Stomach (tissue), 8 donors: ENCODE measurements at regions not wholly inside any gene's neighbourhood (a gene's known extent, or its start where the extent isn't known, plus 50 kb on each side); places are given as distances from the start of the nearest gene placed in this dataset.

Experiments used
- DNase-seq, 2 donors: peaks; one replicate each; pipeline versions ENCODE4 v3.0.0 to v3.0.0-alpha.2; 2013 to 2019
- H3K27ac ChIP-seq, 5 donors: fragments of 200-600 bp in 4 of 5; sonication (generic) in 4 of 5; one replicate each; pipeline ENCODE4 v1.5.1; 2013 to 2019; ENCODE audit warnings: mild to moderate bottlenecking in 1 of 5, moderate library complexity in 1 of 5
- H3K27me3 ChIP-seq, 3 donors: fragments of 200-600 bp; sonication (generic); one replicate each; pipeline ENCODE4 v1.5.1; 2017 to 2019; ENCODE audit warnings: mixed run types in 1 of 3
- H3K36me3 ChIP-seq, 4 donors: fragments of 200-600 bp; sonication (generic); 1 replicate in 3 of 4; 2 replicates in 1 of 4; pipeline ENCODE4 v1.5.1; 2016 to 2019
- H3K4me1 ChIP-seq, 4 donors: fragments of 200-600 bp; sonication (generic); one replicate each; pipeline ENCODE4 v1.5.1; 2016 to 2019
- H3K4me3 ChIP-seq, 4 donors: fragments of 200-600 bp; sonication (generic) in 3 of 4; one replicate each; pipeline ENCODE4 v1.5.1; 2016 to 2019; ENCODE audit warnings: mild to moderate bottlenecking in 1 of 4
- H3K9me3 ChIP-seq, 4 donors: fragments of 200-600 bp; sonication (generic); one replicate each; pipeline ENCODE4 v1.5.1; 2016 to 2019
- EP300 ChIP-seq: sonication (generic); formaldehyde crosslinking; IDR thresholded peaks from one replicate; pipeline ENCODE4 v1.6.1; 2017; ENCODE audit warnings: antibody characterized with exemption
- POLR2A ChIP-seq, 4 donors: fragments of 450-650 bp; IDR thresholded peaks; one replicate each; pipeline ENCODE4 v1.6.1; 2016; ENCODE audit warnings: antibody characterized with exemption in 4 of 4, control low read depth in 2 of 4, mild to moderate bottlenecking in 1 of 4, moderate library complexity in 1 of 4
- POLR2AphosphoS5 ChIP-seq, 3 donors: sonication (generic); formaldehyde crosslinking; IDR thresholded peaks; one replicate each; pipeline ENCODE4 v1.6.1; 2016; ENCODE audit warnings: antibody characterized with exemption in 3 of 3
- WGBS, 5 donors: extraction: QIAGEN DNeasy Blood & Tissue Kit in 3 of 5; methylation state at CpG; one replicate each; pipeline versions ENCODE4 v1.1.5 to v1.1.7; 2013 to 2018; 5-methylcytosine and 5-hydroxymethylcytosine counted together
- intact Hi-C: fragments of 100-400 bp; cut with DNase I; formaldehyde crosslinking; loops from one replicate; pipeline ENCODE4 v1.15.1; 2023; ENCODE audit warnings: low total_unique reads
- TF ChIP-seq, protein P1 (sequence below), 7 experiments: fragments of 450-650 bp in 4 of 7; fragments of 200-600 bp in 3 of 7; sonication (generic) in 3 of 7; IDR thresholded peaks; one replicate each; pipeline ENCODE4 v1.5.1; 2016 to 2019; ENCODE audit warnings: antibody characterized with exemption in 7 of 7, control low read depth in 2 of 7, mild to moderate bottlenecking in 1 of 7
- donor health status: healthy with polysubstance abuse.
- donor health status: Bipolar disorder and iron deficiency.
- donor health status: healthy.

DNA sequence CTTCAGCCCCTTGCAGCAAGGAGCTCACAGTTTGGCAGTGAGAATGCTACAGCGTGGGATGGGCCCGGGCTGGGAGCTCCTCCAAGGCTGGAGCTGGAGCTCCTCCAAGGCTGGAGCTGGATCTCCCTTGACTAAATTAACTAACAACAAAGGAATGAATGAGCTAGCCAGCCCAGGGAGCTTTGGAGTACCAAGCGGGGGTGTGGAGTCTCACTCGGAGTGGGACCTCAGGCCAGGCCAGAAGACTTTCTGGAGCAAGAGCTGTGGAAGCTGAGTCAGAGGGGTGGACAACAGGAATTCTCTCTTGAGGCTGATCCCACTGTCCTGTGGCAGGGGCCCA is 244.7 kb upstream of the HS6ST1 start:
- Histone ChIP-seq H3K4me1 (peaks cover 0 to 7% (median 3%) of the 10 kb centered on the region in 4 donors), H3K4me3 (no peak overlapping the region), H3K27ac (peak overlapping the region in 1 of 5 donors; percentile 55), H3K36me3 (no peaks in the 10 kb centered on the region), H3K9me3 (no peaks in the 10 kb centered on the region), H3K27me3 (no peaks in the 10 kb centered on the region)
- peak in 1 of 2 donors; percentile 90 for DNase-seq
- TF ChIP-seq POLR2A (IDR thresholded peaks at IDR 0.05) (no peak), EP300 (no peak), POLR2AphosphoS5 (IDR thresholded peaks at IDR 0.05) (no peak)
- TF ChIP-seq, protein P1, sequence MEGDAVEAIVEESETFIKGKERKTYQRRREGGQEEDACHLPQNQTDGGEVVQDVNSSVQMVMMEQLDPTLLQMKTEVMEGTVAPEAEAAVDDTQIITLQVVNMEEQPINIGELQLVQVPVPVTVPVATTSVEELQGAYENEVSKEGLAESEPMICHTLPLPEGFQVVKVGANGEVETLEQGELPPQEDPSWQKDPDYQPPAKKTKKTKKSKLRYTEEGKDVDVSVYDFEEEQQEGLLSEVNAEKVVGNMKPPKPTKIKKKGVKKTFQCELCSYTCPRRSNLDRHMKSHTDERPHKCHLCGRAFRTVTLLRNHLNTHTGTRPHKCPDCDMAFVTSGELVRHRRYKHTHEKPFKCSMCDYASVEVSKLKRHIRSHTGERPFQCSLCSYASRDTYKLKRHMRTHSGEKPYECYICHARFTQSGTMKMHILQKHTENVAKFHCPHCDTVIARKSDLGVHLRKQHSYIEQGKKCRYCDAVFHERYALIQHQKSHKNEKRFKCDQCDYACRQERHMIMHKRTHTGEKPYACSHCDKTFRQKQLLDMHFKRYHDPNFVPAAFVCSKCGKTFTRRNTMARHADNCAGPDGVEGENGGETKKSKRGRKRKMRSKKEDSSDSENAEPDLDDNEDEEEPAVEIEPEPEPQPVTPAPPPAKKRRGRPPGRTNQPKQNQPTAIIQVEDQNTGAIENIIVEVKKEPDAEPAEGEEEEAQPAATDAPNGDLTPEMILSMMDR (IDR thresholded peaks at IDR 0.05) = no peak
- 34 to 88% (median 73%) methylated on average over 3 to 4 of the region's 4 CpGs for WGBS, 5 donors
- intact Hi-C loops = no loop called here

- WGBS, 5 donors = 94 to 95% (median 95%) methylated on average over 4 of the region's 4 CpGs
- no peak for DNase-seq
- Histone ChIP-seq H3K27ac (no peak overlapping the region), H3K36me3 (no peaks in the 10 kb centered on the region), H3K4me3 (no peak overlapping the region), H3K4me1 (peaks cover 0 to 7% (median 3%) of the 10 kb centered on the region in 4 donors), H3K27me3 (no peaks in the 10 kb centered on the region), H3K9me3 (no peaks in the 10 kb centered on the region)
- intact Hi-C loops = no loop called here
- no peak for TF ChIP-seq EP300
- TF ChIP-seq POLR2A (IDR thresholded peaks at IDR 0.05) = no peak
- TF ChIP-seq POLR2AphosphoS5 (IDR thresholded peaks at IDR 0.05) = no peak
- TF ChIP-seq, protein P1 (IDR thresholded peaks at IDR 0.05) = no peak
Observed at GRCh38 chr2:128564131-128564530, 245.5 kb upstream of the HS6ST1 start.

DNA sequence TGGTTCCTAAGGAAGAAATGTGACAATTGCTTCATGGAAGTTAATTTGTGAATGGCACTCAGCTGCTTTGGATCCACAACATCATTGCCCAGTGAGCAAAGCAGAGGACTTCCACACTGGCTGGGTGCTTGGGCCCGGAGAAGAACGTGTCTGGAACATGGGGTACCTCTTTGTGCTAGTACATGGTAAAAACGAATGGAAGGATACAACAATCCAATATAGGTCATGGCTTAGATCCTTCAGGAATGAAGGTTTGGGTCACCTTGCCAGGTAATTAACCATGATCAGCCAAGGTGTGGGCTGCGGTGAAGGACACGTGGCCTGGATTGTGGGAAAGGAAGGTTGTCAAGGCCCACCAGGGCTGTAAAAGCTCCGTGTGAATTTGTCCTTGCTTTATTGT is 245.9 kb upstream of the HS6ST1 start:
- no peaks in the 10 kb centered on the region for H3K9me3 ChIP-seq
- H3K27me3 ChIP-seq = no peaks in the 10 kb centered on the region
- H3K36me3 ChIP-seq = no peaks in the 10 kb centered on the region
- TF ChIP-seq POLR2AphosphoS5 (IDR thresholded peaks at IDR 0.05) (no peak), POLR2A (IDR thresholded peaks at IDR 0.05) (no peak), EP300 (no peak)
- TF ChIP-seq, protein P1 (IDR thresholded peaks at IDR 0.05) = no peak
- WGBS, 5 donors = 78 to 89% (median 84%) methylated on average over 6 of the region's 6 CpGs
- H3K4me3 ChIP-seq = no peak overlapping the region
- intact Hi-C loops = no loop called here
- H3K27ac ChIP-seq = no peak overlapping the region
- DNase-seq = no peak
- H3K4me1 ChIP-seq = peaks cover 0 to 7% (median 3%) of the 10 kb centered on the region in 4 donors

GRCh38 chr2:128565441-128565840 is 246.8 kb upstream of the HS6ST1 start:
- no peak for DNase-seq
- intact Hi-C loops = no loop called here
- Histone ChIP-seq H3K4me3 (no peak overlapping the region), H3K27me3 (no peaks in the 10 kb centered on the region), H3K27ac (no peak overlapping the region), H3K9me3 (no peaks in the 10 kb centered on the region), H3K36me3 (no peaks in the 10 kb centered on the region), H3K4me1 (peaks cover 0 to 7% (median 3%) of the 10 kb centered on the region in 4 donors)
- no peak for TF ChIP-seq EP300
- no peak for TF ChIP-seq POLR2AphosphoS5 (IDR thresholded peaks at IDR 0.05)
- TF ChIP-seq POLR2A (IDR thresholded peaks at IDR 0.05) = no peak
- TF ChIP-seq, protein P1 (IDR thresholded peaks at IDR 0.05) = no peak
- 81 to 88% (median 86%) methylated on average over 4 of the region's 4 CpGs for WGBS, 5 donors
